ENCODE measurements at regions not wholly inside any gene's neighbourhood (a gene's known extent, or its start where the extent isn't known, plus 50 kb on each side); places are given as distances from the start of the nearest gene placed in this dataset.
"Not testable (repeated sequence)": the region's sequence is repeated elsewhere in the genome, so short reads cannot be mapped to it uniquely, and the experiment has no call there.

GRCh38 chr10:130660266-130660665 is 524.1 kb downstream of the GLRX3 start:
- DNase-seq (ENCODE audit: low spot score): no peak

- no peak for DNase-seq (ENCODE audit: low spot score)
Measured at GRCh38 chr10:130661419-130661818, 525.2 kb downstream of the GLRX3 start.

- no peak for DNase-seq (ENCODE audit: low spot score)
Measured at GRCh38 chr10:130662775-130663174, 526.6 kb downstream of the GLRX3 start.

GRCh38 chr10:130664526-130664925 is 528.3 kb downstream of the GLRX3 start:
- no peak for DNase-seq (ENCODE audit: low spot score)

GRCh38 chr10:130666215-130666614 is 530.0 kb downstream of the GLRX3 start:
- no peak for DNase-seq (ENCODE audit: low spot score)

- no peak for DNase-seq (ENCODE audit: low spot score)
Measured at GRCh38 chr10:130686689-130687300, 550.6 kb downstream of the GLRX3 start.

GRCh38 chr10:130687566-130687965 is 551.4 kb downstream of the GLRX3 start:
- no peak for DNase-seq (ENCODE audit: low spot score)

- DNase-seq (ENCODE audit: low spot score): no peak
Measured at GRCh38 chr10:130689743-130690626, 553.8 kb downstream of the GLRX3 start.

- no peak for DNase-seq (ENCODE audit: low spot score)
Measured at GRCh38 chr10:130691776-130692175, 555.6 kb downstream of the GLRX3 start.

GRCh38 chr10:130696870-130697269 is 560.7 kb downstream of the GLRX3 start:
- DNase-seq (ENCODE audit: low spot score): no peak

GRCh38 chr10:130707389-130707979 is 571.3 kb downstream of the GLRX3 start:
- DNase-seq (ENCODE audit: low spot score): no peak

- no peak for DNase-seq (ENCODE audit: low spot score)
Measured at GRCh38 chr10:130708465-130709070, 572.4 kb downstream of the GLRX3 start.

- no peak for DNase-seq (ENCODE audit: low spot score)
Measured at GRCh38 chr10:130709415-130709814, 573.2 kb downstream of the GLRX3 start.

GRCh38 chr10:130711072-130711471 is 574.9 kb downstream of the GLRX3 start:
- no peak for DNase-seq (ENCODE audit: low spot score)

GRCh38 chr10:130713135-130713534 is 576.9 kb downstream of the GLRX3 start:
- no peak for DNase-seq (ENCODE audit: low spot score)

GRCh38 chr10:130713731-130714130 is 577.5 kb downstream of the GLRX3 start:
- DNase-seq (ENCODE audit: low spot score): no peak

- no peak for DNase-seq (ENCODE audit: low spot score)
Measured at GRCh38 chr10:130714742-130715467, 578.7 kb downstream of the GLRX3 start.

- no peak for DNase-seq (ENCODE audit: low spot score)
Measured at GRCh38 chr10:130715686-130716670, 579.8 kb downstream of the GLRX3 start.

GRCh38 chr10:130717083-130717482 is 580.9 kb downstream of the GLRX3 start:
- DNase-seq (ENCODE audit: low spot score): no peak

GRCh38 chr10:130718744-130719447 is 582.7 kb downstream of the GLRX3 start:
- not testable (repeated sequence) for DNase-seq (ENCODE audit: low spot score)

Measured in activated CD4-positive, alpha-beta T cell treated with anti-CD3 and anti-CD28 coated beads, Interleukin-2, Interleukin-4, amounts not matched to agents 100 ng/mL and 50 ng/mL, durations not matched to agents 16 hours and 8 hours (primary cell).